NB4 (cell line): ENCODE measurements at regions not wholly inside any gene's neighbourhood (a gene's known extent, or its start where the extent isn't known, plus 50 kb on each side); places are given as distances from the start of the nearest gene placed in this dataset.

Experiments used
- CTCF ChIP-seq: IDR thresholded peaks from one replicate; pipeline ENCODE4 v1.5.1; 2012; ENCODE audit warnings: low read depth, low read length
- MAX ChIP-seq: IDR thresholded peaks from 2 replicates; pipeline ENCODE4 v1.6.1; 2011; ENCODE audit warnings: low read depth, low read length

GRCh38 chr11:21656065-21656464 lies 536.8 kb upstream of the ANO5 start:
- no peak for TF ChIP-seq CTCF
- no peak for TF ChIP-seq MAX
